ENCODE measurements at regions not wholly inside any gene's neighbourhood (a gene's known extent, or its start where the extent isn't known, plus 50 kb on each side); places are given as distances from the start of the nearest gene placed in this dataset.

GRCh38 chr6:157772820-157773219 is 50.2 kb upstream of the SNX9 start:
- DNase-seq (ENCODE audit: low read depth in 2 of 2) = no peak

Data from stimulated activated CD4-positive, alpha-beta T cell treated with anti-CD3 and anti-CD28 coated beads, Interleukin-15, amount 100 ng/mL, for 48 hours (primary cell).